Upper lobe of left lung (tissue), 6 donors: ENCODE measurements at regions not wholly inside any gene's neighbourhood (a gene's known extent, or its start where the extent isn't known, plus 50 kb on each side); places are given as distances from the start of the nearest gene placed in this dataset.

Experiments used
- ATAC-seq, 2 donors: fragments of 200-7000 bp; cut with Tn5 transposase; one replicate each; pipeline ENCODE4 v1.9.1; 2022; ENCODE audit warnings: mild to moderate bottlenecking in 2 of 2, moderate library complexity in 2 of 2; ENCODE audit not compliant: low FRiP score in 2 of 2
- DNase-seq, 2 donors: peaks; one replicate each; pipeline ENCODE4 v3.0.0-alpha.2; 2019 to 2020
- H3K27ac ChIP-seq, 4 donors: fragments of 200-600 bp; sonication (generic); one replicate each; pipeline ENCODE4 v1.5.1; 2016 to 2019
- H3K27me3 ChIP-seq, 4 donors: fragments of 200-600 bp; sonication (generic); one replicate each; pipeline ENCODE4 v1.5.1; 2017 to 2019
- H3K36me3 ChIP-seq, 4 donors: fragments of 200-600 bp; sonication (generic); one replicate each; pipeline ENCODE4 v1.5.1; 2016 to 2019
- H3K4me1 ChIP-seq, 4 donors: fragments of 200-600 bp; sonication (generic); one replicate each; pipeline ENCODE4 v1.5.1; 2018 to 2019
- H3K4me3 ChIP-seq, 4 donors: fragments of 200-600 bp; sonication (generic); one replicate each; pipeline ENCODE4 v1.5.1; 2017 to 2019; ENCODE audit warnings: mild to moderate bottlenecking in 2 of 4, moderate library complexity in 1 of 4
- H3K9me3 ChIP-seq, 4 donors: fragments of 200-600 bp; sonication (generic); one replicate each; pipeline ENCODE4 v1.5.1; 2018 to 2019
- CTCF ChIP-seq, 6 experiments: fragments of 450-650 bp in 4 of 6; fragments of 200-600 bp in 2 of 6; sonication (generic) in 2 of 6; IDR thresholded peaks; one replicate each; pipeline ENCODE4 v1.5.1; 2016 to 2019; ENCODE audit warnings: antibody characterized with exemption in 6 of 6
- EP300 ChIP-seq, 4 donors: sonication (generic); formaldehyde crosslinking; IDR thresholded peaks; one replicate each; pipeline ENCODE4 v1.5.1; 2017; ENCODE audit warnings: antibody characterized with exemption in 4 of 4, control low read depth in 2 of 4
- POLR2A ChIP-seq, 4 donors: fragments of 450-650 bp; IDR thresholded peaks; one replicate each; pipeline ENCODE4 v1.5.1; 2016 to 2017; ENCODE audit warnings: antibody characterized with exemption in 4 of 4, mild to moderate bottlenecking in 2 of 4
- POLR2AphosphoS5 ChIP-seq, 2 donors: sonication (generic); formaldehyde crosslinking; IDR thresholded peaks; one replicate each; pipeline ENCODE4 v1.5.1; 2017; ENCODE audit warnings: antibody characterized with exemption in 2 of 2
- WGBS, 2 donors: methylation state at CpG; one replicate each; pipeline ENCODE4 v1.1.5; 2017 to 2018; 5-methylcytosine and 5-hydroxymethylcytosine counted together
- donor health status: DM: no; HTN: no; CAD: no; lungs with moderate emphysema.
- donor health status: DM: no; HTN: yes; CAD: no; lungs with severe emphysema.

DNA sequence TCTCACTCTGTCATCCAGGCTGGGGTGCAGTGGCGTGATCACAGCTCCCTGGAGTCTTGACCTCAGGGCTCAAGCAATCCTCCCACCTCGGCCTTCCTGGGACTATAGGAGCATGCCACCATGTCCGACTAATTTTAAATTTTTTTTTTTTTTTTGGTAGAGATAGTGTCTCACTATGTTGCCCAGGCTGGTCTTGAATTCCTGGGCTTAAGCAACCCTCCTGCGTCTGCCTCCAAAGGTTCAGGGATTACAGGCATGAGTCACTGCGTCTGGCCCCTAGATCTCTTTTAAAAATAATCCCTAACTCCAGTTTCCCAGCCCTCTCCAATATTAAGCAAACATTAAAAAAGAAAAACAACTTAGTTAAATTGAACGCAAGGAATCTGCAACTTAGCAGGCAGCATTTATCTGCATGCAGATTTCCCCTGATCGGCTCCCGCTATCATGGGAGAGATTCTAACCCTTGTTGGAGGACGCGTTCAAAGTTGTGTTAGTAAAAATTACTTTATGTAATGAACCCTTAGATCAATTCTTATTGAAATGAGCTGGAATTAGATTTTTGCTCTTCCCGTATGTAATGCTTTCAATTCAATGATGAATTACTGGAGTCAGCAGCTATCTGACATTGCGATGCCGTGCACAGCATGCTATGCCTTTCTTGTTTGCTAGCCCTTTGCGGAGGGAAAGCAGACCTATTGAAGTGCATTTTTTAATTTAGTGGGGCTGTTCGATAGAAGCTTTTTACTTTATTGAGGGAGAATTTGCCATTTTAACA is 171.7 kb downstream of the HAPSTR1 start:
- H3K27ac ChIP-seq = no peak overlapping the region
- WGBS, 2 donors = 81 to 84% methylated on average over 15 of the region's 15 CpGs
- H3K36me3 ChIP-seq = no peaks in the 10 kb centered on the region
- DNase-seq (no peak), ATAC-seq (no peak)
- H3K27me3 ChIP-seq = no peaks in the 10 kb centered on the region
- TF ChIP-seq POLR2AphosphoS5 (IDR thresholded peaks at IDR 0.05) (no peak), POLR2A (IDR thresholded peaks at IDR 0.05) (no peak), EP300 (IDR thresholded peaks at IDR 0.05) (no peak)
- H3K4me3 ChIP-seq = no peak overlapping the region
- H3K9me3 ChIP-seq = no peaks in the 10 kb centered on the region
- H3K4me1 ChIP-seq = no peaks in the 10 kb centered on the region

- Histone ChIP-seq H3K4me1 (no peaks in the 10 kb centered on the region), H3K27me3 (no peaks in the 10 kb centered on the region), H3K9me3 (no peaks in the 10 kb centered on the region), H3K27ac (no peak overlapping the region), H3K36me3 (no peaks in the 10 kb centered on the region), H3K4me3 (no peak overlapping the region)
- ATAC-seq (no peak), DNase-seq (no peak)
- no peak for TF ChIP-seq POLR2A (IDR thresholded peaks at IDR 0.05)
- WGBS, 2 donors = 53 to 67% methylated on average over 5 of the region's 5 CpGs
These were observed 172.6 kb downstream of the HAPSTR1 start for GRCh38 chr16:9264067-9264466.

DNA sequence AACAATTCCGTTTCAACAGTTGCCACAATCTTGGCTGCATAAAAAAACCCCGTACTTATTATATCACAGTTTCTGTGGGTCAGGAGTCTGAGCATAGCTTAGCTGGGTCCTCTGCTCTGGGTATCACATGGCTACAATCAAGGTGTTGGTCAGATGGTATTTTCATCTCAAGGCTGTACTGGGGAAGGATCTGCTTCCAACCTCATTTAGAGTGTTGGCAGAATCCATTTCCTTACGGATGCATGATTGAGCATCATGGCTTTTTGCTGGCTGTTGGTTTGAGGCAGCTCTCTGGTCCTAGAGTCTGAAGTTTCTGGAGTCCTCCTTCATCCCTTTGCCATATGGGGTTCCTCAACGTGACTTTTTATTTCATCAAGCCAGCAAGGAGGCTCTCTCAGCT is 177.0 kb downstream of the HAPSTR1 start:
- Histone ChIP-seq H3K4me1 (no peaks in the 10 kb centered on the region), H3K36me3 (no peaks in the 10 kb centered on the region), H3K27ac (no peak overlapping the region), H3K4me3 (no peak overlapping the region), H3K27me3 (no peaks in the 10 kb centered on the region), H3K9me3 (no peaks in the 10 kb centered on the region)
- WGBS, 2 donors = 76% methylated on average over 4 of the region's 4 CpGs
- TF ChIP-seq CTCF (IDR thresholded peaks at IDR 0.05) = no peak
- no peak for TF ChIP-seq POLR2AphosphoS5 (IDR thresholded peaks at IDR 0.05)
- no peak for TF ChIP-seq POLR2A (IDR thresholded peaks at IDR 0.05)
- no peak for TF ChIP-seq EP300 (IDR thresholded peaks at IDR 0.05)
- DNase-seq = no peak
- no peak for ATAC-seq

DNA sequence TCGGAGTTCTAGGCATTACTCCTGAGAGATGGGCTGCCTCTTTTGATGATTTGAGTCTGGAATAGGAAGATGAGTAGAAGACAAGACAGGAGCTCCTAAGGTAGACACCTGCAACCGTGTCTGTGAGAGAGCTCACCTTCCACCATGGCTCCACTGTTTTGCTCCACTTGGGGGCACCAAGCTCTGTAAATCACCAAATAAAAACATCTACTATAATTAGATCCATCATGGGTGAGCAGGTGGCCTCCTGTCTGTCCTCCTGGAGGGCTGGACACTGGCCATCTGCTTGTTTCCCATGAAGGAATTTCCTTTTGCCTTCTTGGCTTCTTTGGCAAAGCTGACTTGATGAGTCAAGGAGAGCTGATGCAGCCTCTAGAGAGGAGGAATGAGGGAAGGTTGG is 179.0 kb downstream of the HAPSTR1 start:
- H3K36me3 ChIP-seq = no peaks in the 10 kb centered on the region
- no peaks in the 10 kb centered on the region for H3K27me3 ChIP-seq
- H3K9me3 ChIP-seq = no peaks in the 10 kb centered on the region
- H3K27ac ChIP-seq = no peak overlapping the region
- WGBS, 2 donors = 72 to 81% methylated on average over 2 of the region's 2 CpGs
- no peak for DNase-seq
- TF ChIP-seq CTCF (IDR thresholded peaks at IDR 0.05) = no peak
- no peak for TF ChIP-seq EP300 (IDR thresholded peaks at IDR 0.05)
- TF ChIP-seq POLR2AphosphoS5 (IDR thresholded peaks at IDR 0.05) = no peak
- no peak for TF ChIP-seq POLR2A (IDR thresholded peaks at IDR 0.05)
- H3K4me3 ChIP-seq = no peak overlapping the region
- H3K4me1 ChIP-seq = no peaks in the 10 kb centered on the region
- no peak for ATAC-seq

DNA sequence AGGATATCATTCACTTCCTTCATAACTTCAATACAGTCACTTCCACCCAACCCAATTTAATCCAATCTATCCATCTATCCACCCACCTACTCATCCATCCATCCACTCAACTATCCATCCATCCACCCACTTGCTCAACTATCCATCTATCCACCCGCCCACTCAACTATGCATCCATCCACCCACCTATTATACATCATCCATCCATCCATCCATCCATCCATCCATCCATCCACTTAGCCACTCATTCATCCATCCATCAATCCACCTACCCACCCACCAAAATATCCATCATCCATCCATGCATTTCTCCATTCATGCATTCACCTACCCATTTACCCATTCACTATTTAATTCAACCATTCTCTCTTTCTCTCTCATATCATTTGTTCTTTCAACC is 179.5 kb downstream of the HAPSTR1 start:
- no peak overlapping the region for H3K4me3 ChIP-seq
- TF ChIP-seq EP300 (IDR thresholded peaks at IDR 0.05) = no peak
- no peak for TF ChIP-seq POLR2A (IDR thresholded peaks at IDR 0.05)
- no peak for TF ChIP-seq CTCF (IDR thresholded peaks at IDR 0.05)
- TF ChIP-seq POLR2AphosphoS5 (IDR thresholded peaks at IDR 0.05) = no peak
- no peaks in the 10 kb centered on the region for H3K27me3 ChIP-seq
- no peak for DNase-seq
- no peaks in the 10 kb centered on the region for H3K36me3 ChIP-seq
- no peaks in the 10 kb centered on the region for H3K4me1 ChIP-seq
- no peaks in the 10 kb centered on the region for H3K9me3 ChIP-seq
- no peak for ATAC-seq
- H3K27ac ChIP-seq = no peak overlapping the region
- WGBS, 2 donors = 88 to 89% methylated on average over 1 of the region's 1 CpG

- DNase-seq = no peak
- ATAC-seq = no peak
- no peaks in the 10 kb centered on the region for H3K9me3 ChIP-seq
- no peaks in the 10 kb centered on the region for H3K36me3 ChIP-seq
- no peaks in the 10 kb centered on the region for H3K4me1 ChIP-seq
- no peaks in the 10 kb centered on the region for H3K27me3 ChIP-seq
- WGBS, 2 donors = 57 to 72% methylated on average over 3 of the region's 3 CpGs
- no peak overlapping the region for H3K4me3 ChIP-seq
- TF ChIP-seq EP300 (IDR thresholded peaks at IDR 0.05) (no peak), CTCF (IDR thresholded peaks at IDR 0.05) (no peak), POLR2A (IDR thresholded peaks at IDR 0.05) (no peak)
- H3K27ac ChIP-seq = no peak overlapping the region
These were observed 180.4 kb downstream of the HAPSTR1 start for GRCh38 chr16:9271841-9272240.
